ENCODE measurements at regions not wholly inside any gene's neighbourhood (a gene's known extent, or its start where the extent isn't known, plus 50 kb on each side); places are given as distances from the start of the nearest gene placed in this dataset.

GRCh38 chr12:60535363-60535762 is 939.5 kb downstream of the SLC16A7 start:
- TF ChIP-seq CTCF (IDR thresholded peaks at IDR 0.05; ENCODE audit: low read depth, low read length) (no peak), EZH2phosphoT487 (IDR thresholded peaks at IDR 0.05; ENCODE audit: low read depth) (no peak)

All from OCI-LY3 (cell line).